GM12878 (cell line): ENCODE measurements at regions not wholly inside any gene's neighbourhood (a gene's known extent, or its start where the extent isn't known, plus 50 kb on each side); places are given as distances from the start of the nearest gene placed in this dataset.

Source experiments
- ATAC-seq: fragments of 200-7000 bp; cut with Tn5 transposase; 3 replicates; pipeline ENCODE4 v1.9.1; 2020; ENCODE audit warnings: mild to moderate bottlenecking, moderate library complexity
- BruUV-seq: library from RNA; stranded (reverse); fragments of 400-500 nt; replicated peaks from 2 replicates; lab custom pipeline; 2021; lab: Mats Ljungman, UMichigan
- CTCF ChIA-PET: fragments of 300-600 bp; sonication (Branson Sonifier 250); formaldehyde crosslinking; extraction: SDS; loops from one replicate; lab custom pipeline; 2021; ENCODE audit warnings: inconsistent platforms; lab: Yijun Ruan, JAX
- POLR2A ChIA-PET: fragments of 350-600 bp; formaldehyde crosslinking; extraction: SDS; loops from one replicate; lab custom pipeline; 2021; ENCODE audit warnings: inconsistent platforms; lab: Charles Lee
- RAD21 ChIA-PET: fragments of 300-600 bp; sonication (Branson Sonifier 250); formaldehyde crosslinking; loops from one replicate; lab custom pipeline; 2023; ENCODE audit warnings: antibody characterized with exemption; ENCODE audit not compliant: unreplicated experiment; lab: Charles Lee
- SMC1A ChIA-PET: fragments of 300-600 bp; sonication (Branson Sonifier 250); formaldehyde crosslinking; loops from one replicate; lab custom pipeline; 2023; ENCODE audit not compliant: unreplicated experiment, uncharacterized antibody; lab: Charles Lee
- DNase-seq: peaks from one replicate; pipeline ENCODE4 v3.0.0-alpha.2; 2011; ENCODE audit warnings: low read depth, low spot score
- FAIRE-seq: peaks from 3 replicates; lab custom pipeline; 2011; peaks lifted over from hg19 to GRCh38; lab: Jason Lieb, UNC
- H2AFZ ChIP-seq: 2 replicates; pipeline ENCODE4 v1.6.0; 2011; ENCODE audit warnings: low read depth, low read length, control low read depth; ENCODE audit not compliant: control insufficient read depth
- H3K27ac ChIP-seq: 2 replicates; pipeline ENCODE4 v1.5.1; 2011; ENCODE audit warnings: control low read depth; ENCODE audit not compliant: control insufficient read depth, insufficient read depth
- H3K27me3 ChIP-seq, 2 experiments: replicated peaks in 1 of 2; 2 replicates each; pipeline versions ENCODE4 v1.6.0 to v1.6.1; 2011; ENCODE audit warnings: low read length in 1 of 2; ENCODE audit not compliant: control insufficient read depth in 2 of 2, insufficient read depth in 2 of 2
- H3K36me3 ChIP-seq, 2 experiments: 2 replicates each; pipeline ENCODE4 v1.5.1; 2011; ENCODE audit warnings: low read length in 1 of 2; ENCODE audit not compliant: control insufficient read depth in 2 of 2, insufficient read depth in 2 of 2
- H3K4me1 ChIP-seq: 2 replicates; pipeline ENCODE4 v1.6.1; 2011; ENCODE audit warnings: mild to moderate bottlenecking, low read length, moderate library complexity, mixed read lengths; ENCODE audit not compliant: control insufficient read depth, insufficient read depth
- H3K4me2 ChIP-seq: 2 replicates; pipeline ENCODE4 v1.6.0; 2011; ENCODE audit warnings: control low read depth; ENCODE audit not compliant: control insufficient read depth, insufficient read depth
- H3K4me3 ChIP-seq: fragments of 200-600 bp; sonication (generic); 2 replicates; pipeline ENCODE4 v1.5.1; 2016
- H3K79me2 ChIP-seq: 2 replicates; pipeline ENCODE4 v1.6.0; 2011; ENCODE audit warnings: low read length; ENCODE audit not compliant: control insufficient read depth, insufficient read depth
- H3K9ac ChIP-seq: 2 replicates; pipeline ENCODE4 v1.8.0; 2011; ENCODE audit warnings: low read length, control low read depth, mixed read lengths; ENCODE audit not compliant: control insufficient read depth, insufficient read depth
- H3K9me3 ChIP-seq: replicated peaks from 3 replicates; pipeline ENCODE4 v1.5.1; 2011; ENCODE audit warnings: mild to moderate bottlenecking, low read length; ENCODE audit not compliant: control insufficient read depth, insufficient read depth
- H4K20me1 ChIP-seq: 2 replicates; pipeline ENCODE4 v1.6.0; 2011; ENCODE audit not compliant: control insufficient read depth, insufficient read depth
- BMI1 ChIP-seq: fragments of 450-650 bp; IDR thresholded peaks from 2 replicates; pipeline ENCODE4 v1.6.1; 2016; ENCODE audit warnings: mild to moderate bottlenecking, moderate library complexity, borderline replicate concordance
- CEBPB ChIP-seq, 2 experiments: fragments of 150-350 bp in 1 of 2; IDR thresholded peaks; 2 replicates each; pipeline ENCODE4 v1.6.1; 2012 to 2014; ENCODE audit warnings: low read depth in 2 of 2, low read length in 2 of 2, borderline replicate concordance in 1 of 2, inconsistent platforms in 1 of 2
- CREM ChIP-seq: IDR thresholded peaks from 2 replicates; pipeline ENCODE4 v1.6.1; 2014; ENCODE audit warnings: antibody characterized with exemption, low read depth
- DPF2 ChIP-seq: fragments of 450-650 bp; IDR thresholded peaks from 2 replicates; pipeline ENCODE4 v1.6.1; 2017; ENCODE audit warnings: mild to moderate bottlenecking
- EGR1 ChIP-seq, 2 experiments: IDR thresholded peaks; 1 replicate in 1 of 2; 2 replicates in 1 of 2; pipeline ENCODE4 v1.6.1; 2011 to 2012; ENCODE audit warnings: low read depth in 2 of 2, low read length in 2 of 2, borderline replicate concordance in 1 of 2, mild to moderate bottlenecking in 1 of 2, moderate library complexity in 1 of 2
- ELK1 ChIP-seq: IDR thresholded peaks from 2 replicates; pipeline ENCODE4 v1.6.1; 2012; ENCODE audit warnings: low read depth, low read length, improper control_type of control experiment
- GATAD2B ChIP-seq: fragments of 450-650 bp; conservative IDR thresholded peaks from 2 replicates; pipeline ENCODE4 v1.6.1; 2017; ENCODE audit warnings: low read depth, mild to moderate bottlenecking, moderate library complexity
- IKZF1 ChIP-seq: fragments of 450-650 bp; conservative IDR thresholded peaks from 2 replicates; pipeline ENCODE4 v1.6.1; 2017; ENCODE audit warnings: antibody characterized with exemption, mild to moderate bottlenecking
- IKZF2 ChIP-seq, 2 experiments: fragments of 450-650 bp; IDR thresholded peaks; 2 replicates each; pipeline ENCODE4 v1.6.1; 2017; ENCODE audit warnings: mild to moderate bottlenecking in 2 of 2, moderate library complexity in 2 of 2
- NR2C1 ChIP-seq: fragments of 450-650 bp; IDR thresholded peaks from 2 replicates; pipeline ENCODE4 v1.6.1; 2017; ENCODE audit warnings: antibody characterized with exemption, mild to moderate bottlenecking, moderate library complexity
- PAX8 ChIP-seq: fragments of 450-650 bp; IDR thresholded peaks from 2 replicates; pipeline ENCODE4 v1.6.1; 2017; ENCODE audit warnings: mild to moderate bottlenecking, moderate library complexity
- RB1 ChIP-seq: fragments of 450-650 bp; formaldehyde crosslinking; IDR thresholded peaks from 2 replicates; pipeline ENCODE4 v1.6.1; 2017; ENCODE audit warnings: mild to moderate bottlenecking, borderline replicate concordance
- RELB ChIP-seq: fragments of 450-650 bp; IDR thresholded peaks from 2 replicates; pipeline ENCODE4 v1.6.1; 2017; ENCODE audit warnings: low read depth, mild to moderate bottlenecking, moderate library complexity
- SREBF1 ChIP-seq: IDR thresholded peaks from 2 replicates; pipeline ENCODE4 v1.6.1; 2012; ENCODE audit warnings: mild to moderate bottlenecking, low read length
- SREBF2 ChIP-seq: IDR thresholded peaks from 2 replicates; pipeline ENCODE4 v1.6.1; 2012; ENCODE audit warnings: mild to moderate bottlenecking, low read length
- YBX1 ChIP-seq: fragments of 450-650 bp; IDR thresholded peaks from 2 replicates; pipeline ENCODE4 v1.6.1; 2016; ENCODE audit warnings: antibody characterized with exemption
- ZNF384 ChIP-seq: IDR thresholded peaks from 2 replicates; pipeline ENCODE4 v1.6.1; 2012; ENCODE audit warnings: low read depth, mild to moderate bottlenecking, low read length, improper control_type of control experiment, borderline replicate concordance
- WGBS: methylation state at CpG from one replicate; pipeline ENCODE4 v1.1.6; 2016; ENCODE audit warnings: low lambda C conversion rate; ENCODE audit not compliant: insufficient replicate concordance, insufficient coverage; ENCODE audit errors: missing lambda C conversion rate; 5-methylcytosine and 5-hydroxymethylcytosine counted together
- in situ Hi-C: fragments of 300-500 bp; cut with MboI; formaldehyde crosslinking; loops from 9 replicates; pipeline ENCODE4 v1.14.3; 2018; ENCODE audit warnings: mixed read lengths
- intact Hi-C: fragments of 100-400 bp; cut with micrococcal nuclease; formaldehyde crosslinking; loops from one replicate; pipeline ENCODE4 v1.14.2; 2022; ENCODE audit not compliant: unreplicated experiment

GRCh38 chr21:35245879-35246278 lies 196.8 kb upstream of the RUNX1 start:
- ChIA-PET RAD21 (no interaction called here), CTCF (no interaction called here), SMC1A (no interaction called here), POLR2A (no interaction called here)
- no peaks in the 10 kb centered on the region for H3K36me3 ChIP-seq
- FAIRE-seq (no peak), DNase-seq (no peak), ATAC-seq (no peak)
- in situ Hi-C loops (no loop called here), intact Hi-C loops (no loop called here)
- no peak overlapping the region for H2AFZ ChIP-seq
- H3K4me2 ChIP-seq: no peak overlapping the region
- no peak overlapping the region for H3K4me3 ChIP-seq
- no peaks in the 10 kb centered on the region; the same call in 1 of the 3 replicates for H3K9me3 ChIP-seq
- no peak overlapping the region for H3K9ac ChIP-seq
- H3K79me2 ChIP-seq: no peaks in the 10 kb centered on the region
- no TSS peak for BruUV-seq
- no peak for TF ChIP-seq BMI1
- no peak for TF ChIP-seq RELB
- no peak for TF ChIP-seq GATAD2B
- TF ChIP-seq CREM: no peak
- no peak for TF ChIP-seq DPF2
- TF ChIP-seq CEBPB (IDR thresholded peaks at IDR 0.05; ENCODE audit: borderline replicate concordance in 1 of 2, low read depth in 2 of 2, low read length in 2 of 2): no peak
- TF ChIP-seq YBX1: no peak
- no peak for TF ChIP-seq NR2C1
- TF ChIP-seq IKZF2 (IDR thresholded peaks at IDR 0.05): no peak
- TF ChIP-seq RB1: no peak
- no peak for TF ChIP-seq PAX8
- no peak for TF ChIP-seq ELK1
- no peak for TF ChIP-seq ZNF384
- TF ChIP-seq SREBF2: no peak
- no peak for TF ChIP-seq IKZF1
- TF ChIP-seq SREBF1: no peak
- no peak for TF ChIP-seq EGR1 (IDR thresholded peaks at IDR 0.05; ENCODE audit: borderline replicate concordance in 1 of 2, low read depth in 2 of 2, low read length in 2 of 2)
- WGBS: 0% methylated on average over 1 of the region's 1 CpG
- no peak overlapping the region for H3K27ac ChIP-seq
- H4K20me1 ChIP-seq: no peaks in the 10 kb centered on the region
- H3K27me3 ChIP-seq: no peaks in the 10 kb centered on the region
- no peaks in the 10 kb centered on the region for H3K4me1 ChIP-seq
